Spleen (tissue), 7 donors: ENCODE measurements at regions not wholly inside any gene's neighbourhood (a gene's known extent, or its start where the extent isn't known, plus 50 kb on each side); places are given as distances from the start of the nearest gene placed in this dataset.

Experiments
- CTCF ChIP-seq, 11 experiments: fragments of 200-600 bp in 7 of 11; fragments of 450-650 bp in 4 of 11; sonication (generic) in 4 of 11; IDR thresholded peaks in 8 of 11; conservative IDR thresholded peaks in 3 of 11; 1 replicate in 7 of 11; 2 replicates in 4 of 11; pipeline versions ENCODE4 v1.4.0 to v1.8.0; 2016 to 2021; ENCODE audit warnings: antibody characterized with exemption in 11 of 11, inconsistent platforms in 4 of 11, mild to moderate bottlenecking in 1 of 11
- POLR2A ChIP-seq, 3 donors: fragments of 450-650 bp; IDR thresholded peaks; one replicate each; pipeline ENCODE4 v1.5.1; 2017; ENCODE audit warnings: antibody characterized with exemption in 3 of 3, mild to moderate bottlenecking in 1 of 3
- POLR2AphosphoS5 ChIP-seq, 3 donors: sonication (generic); formaldehyde crosslinking; IDR thresholded peaks; one replicate each; pipeline ENCODE4 v1.5.1; 2017; ENCODE audit warnings: antibody characterized with exemption in 3 of 3
- donor health status: DM: no; HTN: no; CAD: no; lungs with moderate emphysema.
- donor health status: DM: no; HTN: no; CAD: no.
- donor health status: DM: no; HTN: no; CAD: no.

GRCh38 chr5:87141544-87141943, 126.1 kb upstream of the RASA1 start:
- no peak for TF ChIP-seq CTCF (IDR thresholded peaks at IDR 0.05 in 8 of 11, conservative IDR thresholded peaks at IDR 0.05 in 3 of 11)
- no peak for TF ChIP-seq POLR2A (IDR thresholded peaks at IDR 0.05)
- no peak for TF ChIP-seq POLR2AphosphoS5 (IDR thresholded peaks at IDR 0.05)
